ENCODE measurements at regions not wholly inside any gene's neighbourhood (a gene's known extent, or its start where the extent isn't known, plus 50 kb on each side); places are given as distances from the start of the nearest gene placed in this dataset.

- TF ChIP-seq RFX5 (IDR thresholded peaks at IDR 0.05; ENCODE audit: low read depth, low read length) (no peak), ZNF772 (CRISPR knock-in tag; IDR thresholded peaks at IDR 0.05) (no peak), ZNF230 (CRISPR knock-in tag; IDR thresholded peaks at IDR 0.05) (no peak), ZNF510 (CRISPR knock-in tag; IDR thresholded peaks at IDR 0.05; ENCODE audit: low read depth) (no peak), TCF12 (IDR thresholded peaks at IDR 0.05) (no peak), TCF12 (CRISPR knock-in tag; IDR thresholded peaks at IDR 0.05) (no peak), GFI1 (CRISPR knock-in tag; IDR thresholded peaks at IDR 0.05; ENCODE audit: borderline replicate concordance) (no peak), ZNF644 (CRISPR knock-in tag; IDR thresholded peaks at IDR 0.05; ENCODE audit: low read depth) (no peak), ZNF44 (CRISPR knock-in tag; IDR thresholded peaks at IDR 0.05) (no peak)
- TF ChIP-seq, protein P1, sequence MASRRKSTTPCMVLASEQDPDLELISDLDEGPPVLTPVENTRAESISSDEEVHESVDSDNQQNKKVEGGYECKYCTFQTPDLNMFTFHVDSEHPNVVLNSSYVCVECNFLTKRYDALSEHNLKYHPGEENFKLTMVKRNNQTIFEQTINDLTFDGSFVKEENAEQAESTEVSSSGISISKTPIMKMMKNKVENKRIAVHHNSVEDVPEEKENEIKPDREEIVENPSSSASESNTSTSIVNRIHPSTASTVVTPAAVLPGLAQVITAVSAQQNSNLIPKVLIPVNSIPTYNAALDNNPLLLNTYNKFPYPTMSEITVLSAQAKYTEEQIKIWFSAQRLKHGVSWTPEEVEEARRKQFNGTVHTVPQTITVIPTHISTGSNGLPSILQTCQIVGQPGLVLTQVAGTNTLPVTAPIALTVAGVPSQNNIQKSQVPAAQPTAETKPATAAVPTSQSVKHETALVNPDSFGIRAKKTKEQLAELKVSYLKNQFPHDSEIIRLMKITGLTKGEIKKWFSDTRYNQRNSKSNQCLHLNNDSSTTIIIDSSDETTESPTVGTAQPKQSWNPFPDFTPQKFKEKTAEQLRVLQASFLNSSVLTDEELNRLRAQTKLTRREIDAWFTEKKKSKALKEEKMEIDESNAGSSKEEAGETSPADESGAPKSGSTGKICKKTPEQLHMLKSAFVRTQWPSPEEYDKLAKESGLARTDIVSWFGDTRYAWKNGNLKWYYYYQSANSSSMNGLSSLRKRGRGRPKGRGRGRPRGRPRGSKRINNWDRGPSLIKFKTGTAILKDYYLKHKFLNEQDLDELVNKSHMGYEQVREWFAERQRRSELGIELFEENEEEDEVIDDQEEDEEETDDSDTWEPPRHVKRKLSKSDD (CRISPR knock-in tag; IDR thresholded peaks at IDR 0.05; ENCODE audit: low read depth): no peak
- TF ChIP-seq, protein P2, sequence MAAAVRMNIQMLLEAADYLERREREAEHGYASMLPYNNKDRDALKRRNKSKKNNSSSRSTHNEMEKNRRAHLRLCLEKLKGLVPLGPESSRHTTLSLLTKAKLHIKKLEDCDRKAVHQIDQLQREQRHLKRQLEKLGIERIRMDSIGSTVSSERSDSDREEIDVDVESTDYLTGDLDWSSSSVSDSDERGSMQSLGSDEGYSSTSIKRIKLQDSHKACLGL (CRISPR knock-in tag; IDR thresholded peaks at IDR 0.05): no peak
These were observed 388.4 kb upstream of the HS3ST1 start (continued) for GRCh38 chr4:11817088-11817487.

GRCh38 chr4:11814758-11815157, 386.1 kb upstream of the HS3ST1 start:
- no peak overlapping the region for H3K4me2 ChIP-seq (ENCODE audit: low read depth, low read length)
- H2AFZ ChIP-seq (ENCODE audit: low read length): no peak overlapping the region
- BruUV-seq (replicated peaks): no TSS peak
- WGBS (ENCODE audit: low lambda C conversion rate): 0% methylated on average over 2 of the region's 2 CpGs
- H3K9ac ChIP-seq (ENCODE audit: insufficient read depth, low read depth, low read length): no peak overlapping the region
- DNase-seq (ENCODE audit: low spot score): no peak
- H3K27me3 ChIP-seq (ENCODE audit: control insufficient read depth in 1 of 2, insufficient read depth in 2 of 2, low read length in 2 of 2): no peaks in the 10 kb centered on the region
- ChIA-PET CTCF (ENCODE audit: low intra/inter-chr PET ratio, low total read pairs) (no interaction called here), POLR2A (no interaction called here)
- no peak overlapping the region for H3K4me3 ChIP-seq (replicated peaks in 1 of 3; ENCODE audit: insufficient read depth in 1 of 3, low read depth in 2 of 3, low read length in 3 of 3)
- H3K9me3 ChIP-seq (ENCODE audit: low read length): peaks cover 46% of the 10 kb centered on the region
- FAIRE-seq: no peak
- no peaks in the 10 kb centered on the region for H3K4me1 ChIP-seq (ENCODE audit: insufficient read depth, low read length)
- ATAC-seq: no peak
- intact Hi-C loops (cut with micrococcal nuclease; ENCODE audit: unreplicated experiment): no loop called here
- no peaks in the 10 kb centered on the region for H3K36me3 ChIP-seq (replicated peaks in 1 of 2; ENCODE audit: control insufficient read depth in 1 of 2, insufficient read depth in 2 of 2, low read length in 2 of 2)
- no peak overlapping the region for H3K27ac ChIP-seq (ENCODE audit: extremely low read length, insufficient read depth, low read length)
- H3K79me2 ChIP-seq (ENCODE audit: insufficient read depth, low read length): no peaks in the 10 kb centered on the region
- in situ Hi-C loops (cut with HindIII; ENCODE audit: extremely low pct_ligation_motif_present, low pct_unique_long_range_greater_than_20kb): no loop called here
- H4K20me1 ChIP-seq (ENCODE audit: insufficient read depth, low read length): no peaks in the 10 kb centered on the region
- TF ChIP-seq, protein P3, sequence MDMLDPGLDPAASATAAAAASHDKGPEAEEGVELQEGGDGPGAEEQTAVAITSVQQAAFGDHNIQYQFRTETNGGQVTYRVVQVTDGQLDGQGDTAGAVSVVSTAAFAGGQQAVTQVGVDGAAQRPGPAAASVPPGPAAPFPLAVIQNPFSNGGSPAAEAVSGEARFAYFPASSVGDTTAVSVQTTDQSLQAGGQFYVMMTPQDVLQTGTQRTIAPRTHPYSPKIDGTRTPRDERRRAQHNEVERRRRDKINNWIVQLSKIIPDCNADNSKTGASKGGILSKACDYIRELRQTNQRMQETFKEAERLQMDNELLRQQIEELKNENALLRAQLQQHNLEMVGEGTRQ (IDR thresholded peaks at IDR 0.05; ENCODE audit: low read depth, low read length): no peak
- TF ChIP-seq, protein P3 (CRISPR knock-in tag; IDR thresholded peaks at IDR 0.05; ENCODE audit: borderline replicate concordance): no peak
- TF ChIP-seq, protein P4, sequence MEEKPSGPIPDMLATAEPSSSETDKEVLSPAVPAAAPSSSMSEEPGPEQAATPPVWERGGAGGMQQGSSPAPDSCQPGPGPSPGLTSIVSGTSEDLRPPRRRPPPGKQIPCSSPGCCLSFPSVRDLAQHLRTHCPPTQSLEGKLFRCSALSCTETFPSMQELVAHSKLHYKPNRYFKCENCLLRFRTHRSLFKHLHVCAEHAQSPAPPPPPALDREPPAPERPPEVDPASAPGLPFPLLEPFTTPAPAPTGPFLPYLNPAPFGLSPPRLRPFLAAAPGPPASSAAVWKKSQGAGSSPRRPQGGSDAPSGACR (CRISPR knock-in tag; IDR thresholded peaks at IDR 0.05): no peak
- TF ChIP-seq MLXIP (CRISPR knock-in tag; IDR thresholded peaks at IDR 0.05; ENCODE audit: borderline replicate concordance) (no peak), ZSCAN25 (CRISPR knock-in tag; IDR thresholded peaks at IDR 0.05) (no peak), STAG1 (CRISPR knock-in tag; IDR thresholded peaks at IDR 0.05) (no peak)

Measured in HepG2 (cell line).